ENCODE measurements at regions not wholly inside any gene's neighbourhood (a gene's known extent, or its start where the extent isn't known, plus 50 kb on each side); places are given as distances from the start of the nearest gene placed in this dataset.
"Not testable (repeated sequence)": the region's sequence is repeated elsewhere in the genome, so short reads cannot be mapped to it uniquely, and the experiment has no call there.

- no peak for DNase-seq (ENCODE audit: low read depth in 2 of 2)
These were observed 51.8 kb downstream of the ASCL4 start for GRCh38 chr12:107826276-107826675.

GRCh38 chr12:107829271-107829670, 54.8 kb downstream of the ASCL4 start:
- DNase-seq (ENCODE audit: low read depth in 2 of 2): no peak

GRCh38 chr12:107832441-107832840, 57.9 kb downstream of the ASCL4 start:
- no peak for DNase-seq (ENCODE audit: low read depth in 2 of 2)

GRCh38 chr12:107840186-107840585, 65.7 kb downstream of the ASCL4 start:
- DNase-seq (ENCODE audit: low read depth in 2 of 2): no peak

GRCh38 chr12:107843351-107844311, 69.1 kb downstream of the ASCL4 start:
- no peak for DNase-seq (ENCODE audit: low read depth in 2 of 2)

- no peak for DNase-seq (ENCODE audit: low read depth in 2 of 2)
These were observed 69.9 kb downstream of the ASCL4 start for GRCh38 chr12:107844312-107844921.

GRCh38 chr12:107845226-107845979, 70.9 kb downstream of the ASCL4 start:
- no peak for DNase-seq (ENCODE audit: low read depth in 2 of 2)

GRCh38 chr12:107845980-107846659, 71.6 kb downstream of the ASCL4 start:
- DNase-seq (ENCODE audit: low read depth in 2 of 2): no peak

- no peak for DNase-seq (ENCODE audit: low read depth in 2 of 2)
These were observed 72.9 kb downstream of the ASCL4 start for GRCh38 chr12:107847430-107847829.

GRCh38 chr12:107847830-107848229, 73.3 kb downstream of the ASCL4 start:
- no peak for DNase-seq (ENCODE audit: low read depth in 2 of 2)

GRCh38 chr12:107853479-107853878, 79.0 kb downstream of the ASCL4 start:
- DNase-seq (ENCODE audit: low read depth in 2 of 2): no peak

GRCh38 chr12:107855471-107855870, 81.0 kb downstream of the ASCL4 start:
- DNase-seq (ENCODE audit: low read depth in 2 of 2): no peak

GRCh38 chr12:107856096-107856495, 81.6 kb downstream of the ASCL4 start:
- DNase-seq (ENCODE audit: low read depth in 2 of 2): no peak

- no peak for DNase-seq (ENCODE audit: low read depth in 2 of 2)
These were observed 82.7 kb downstream of the ASCL4 start for GRCh38 chr12:107857191-107857590.

- no peak for DNase-seq (ENCODE audit: low read depth in 2 of 2)
These were observed 84.9 kb downstream of the ASCL4 start for GRCh38 chr12:107859367-107859766.

GRCh38 chr12:107864235-107864634, 89.7 kb downstream of the ASCL4 start:
- no peak for DNase-seq (ENCODE audit: low read depth in 2 of 2)

- not testable (repeated sequence) for DNase-seq (ENCODE audit: low read depth in 2 of 2)
These were observed 90.2 kb downstream of the ASCL4 start for GRCh38 chr12:107864727-107865126.

GRCh38 chr12:107873223-107873622, 98.7 kb downstream of the ASCL4 start:
- no peak for DNase-seq (ENCODE audit: low read depth in 2 of 2)

GRCh38 chr12:107875786-107876185, 101.3 kb downstream of the ASCL4 start:
- no peak for DNase-seq (ENCODE audit: low read depth in 2 of 2)

- DNase-seq (ENCODE audit: low read depth in 2 of 2): no peak
These were observed 110.5 kb downstream of the ASCL4 start for GRCh38 chr12:107884769-107885694.

GRCh38 chr12:107888789-107889188, 114.3 kb downstream of the ASCL4 start:
- DNase-seq (ENCODE audit: low read depth in 2 of 2): no peak

Measured in stimulated activated CD8-positive, alpha-beta memory T cell treated with anti-CD3 and anti-CD28 coated beads, Interleukin-7, amount 100 ng/mL, for 1 hour (primary cell).